ENCODE measurements at regions not wholly inside any gene's neighbourhood (a gene's known extent, or its start where the extent isn't known, plus 50 kb on each side); places are given as distances from the start of the nearest gene placed in this dataset.

GRCh38 chr21:15134701-15135470, 70.1 kb upstream of the NRIP1 start (continued):
- TF ChIP-seq MGA (IDR thresholded peaks at IDR 0.05) (no peak), ATF2 (CRISPR knock-in tag; IDR thresholded peaks at IDR 0.05) (no peak), NFXL1 (CRISPR knock-in tag; IDR thresholded peaks at IDR 0.05) (no peak), HEY1 (CRISPR knock-in tag; IDR thresholded peaks at IDR 0.05; ENCODE audit: borderline replicate concordance) (no peak), MEF2A (IDR thresholded peaks at IDR 0.05; ENCODE audit: control insufficient read depth, low read depth, low read length) (no peak), ZNF436 (CRISPR knock-in tag; IDR thresholded peaks at IDR 0.05) (no peak)
